H1 (cell line): ENCODE measurements at regions not wholly inside any gene's neighbourhood (a gene's known extent, or its start where the extent isn't known, plus 50 kb on each side); places are given as distances from the start of the nearest gene placed in this dataset.
A peak's percentile ranks its signal among the peaks of the same experiment; 100 is the strongest.

ENCODE experiments used
- CBX5 ChIP-seq: fragments of 300-800, 300-1000 bp; sonication (generic); IDR thresholded peaks from 2 replicates; pipeline ENCODE4 v1.7.1; 2016; ENCODE audit warnings: antibody characterized with exemption, low read length, low read depth
- E2F6 ChIP-seq: IDR thresholded peaks from 2 replicates; pipeline ENCODE4 v1.6.1; 2012; ENCODE audit warnings: inconsistent platforms
- EGR1 ChIP-seq: IDR thresholded peaks from 2 replicates; pipeline ENCODE4 v1.6.1; 2011; ENCODE audit warnings: low read depth, low read length, borderline replicate concordance
- PHF8 ChIP-seq: fragments of 200-600 bp; sonication (generic); conservative IDR thresholded peaks from 2 replicates; pipeline ENCODE4 v1.7.1; 2012; ENCODE audit warnings: low read depth, mild to moderate bottlenecking, inconsistent platforms, low read length, moderate library complexity
- RAD21 ChIP-seq, 2 experiments: IDR thresholded peaks in 1 of 2; conservative IDR thresholded peaks in 1 of 2; 2 replicates each; pipeline ENCODE4 v1.6.1; 2011; ENCODE audit warnings: low read depth in 2 of 2, low read length in 2 of 2, improper control_type of control experiment in 1 of 2, inconsistent platforms in 1 of 2, mild to moderate bottlenecking in 1 of 2, moderate library complexity in 1 of 2
- TBP ChIP-seq: IDR thresholded peaks from 2 replicates; pipeline ENCODE4 v1.6.1; 2011; ENCODE audit warnings: low read depth, low read length, improper control_type of control experiment
- TEAD4 ChIP-seq: IDR thresholded peaks from 2 replicates; pipeline ENCODE4 v1.6.1; 2012; ENCODE audit warnings: low read depth, low read length, inconsistent platforms, mixed read lengths

- TF ChIP-seq E2F6, result no peak
- TF ChIP-seq PHF8, result no peak
- TF ChIP-seq RAD21 (IDR thresholded peaks at IDR 0.05 in 1 of 2, conservative IDR thresholded peaks at IDR 0.05 in 1 of 2; ENCODE audit: low read depth in 2 of 2, low read length in 2 of 2), result peak; percentile 62 to 77
- no peak for TF ChIP-seq CBX5
- peak; percentile 72; the same call in 1 of the 2 replicates for TF ChIP-seq EGR1
- no peak for TF ChIP-seq TBP
- TF ChIP-seq TEAD4, result no peak
These were observed 437.7 kb downstream of the SATB2 start (continued) for GRCh38 chr2:199019898-199020507.
